ENCODE measurements at regions not wholly inside any gene's neighbourhood (a gene's known extent, or its start where the extent isn't known, plus 50 kb on each side); places are given as distances from the start of the nearest gene placed in this dataset.

DNA sequence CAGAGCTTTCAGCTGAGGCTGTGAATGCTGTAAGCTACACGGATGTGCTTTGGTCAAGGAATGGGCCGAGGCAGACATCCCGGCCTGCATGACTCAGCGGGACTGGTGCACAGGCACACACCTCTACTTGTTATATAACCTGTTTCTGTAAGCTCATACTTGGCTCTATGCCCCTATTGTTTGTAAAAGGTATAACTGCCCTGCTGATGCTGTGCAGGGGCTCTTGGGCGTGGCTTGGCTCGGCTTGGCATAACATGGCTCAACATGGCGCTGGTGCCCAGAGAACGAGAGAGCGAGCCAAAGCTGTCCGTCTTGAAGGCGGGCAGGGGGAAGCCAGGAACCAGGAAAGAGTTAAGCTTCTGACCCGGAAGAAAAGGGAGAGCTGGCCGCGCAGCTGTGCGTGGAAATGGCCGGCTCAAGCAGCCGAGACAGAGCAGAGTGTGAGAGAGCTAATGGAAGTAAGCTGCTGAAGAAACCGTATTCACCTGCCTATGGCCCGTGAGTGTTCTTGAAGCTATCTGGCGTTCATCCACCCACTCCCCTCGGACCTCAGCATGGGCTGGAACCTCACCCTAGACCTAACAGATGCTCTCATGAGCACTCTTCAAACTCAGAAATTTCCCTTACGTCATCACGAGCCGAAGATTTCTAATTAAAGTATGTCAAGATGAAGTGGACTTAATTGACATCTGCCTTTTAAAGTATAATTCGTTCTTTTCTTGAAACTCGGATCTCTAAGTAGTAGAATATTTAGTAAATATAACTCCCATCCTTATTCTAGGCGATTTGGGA is 286.3 kb upstream of the AGA start:
- Histone ChIP-seq H3K4me1 (ENCODE audit: control insufficient read depth in 1 of 2, insufficient read depth in 2 of 2, low read length in 2 of 2) (peaks cover 4 to 24% of the 10 kb centered on the region in 2 experiments; a peak in 2 of 4 replicates), H3K9me3 (ENCODE audit: control insufficient read depth in 1 of 2, insufficient read depth in 1 of 2, low read depth in 1 of 2, low read length in 2 of 2) (no peaks in the 10 kb centered on the region), H3K9ac (ENCODE audit: low read length) (peak overlapping the region; percentile 64), H3K4me2 (ENCODE audit: low read length) (peak overlapping the region; percentile 59), H3K27ac (ENCODE audit: low read depth, low read length) (peak overlapping the region; percentile 57), H2AFZ (ENCODE audit: low read depth, low read length, poor library complexity, severe bottlenecking) (peak overlapping the region; percentile 70), H4K20me1 (ENCODE audit: insufficient read depth) (no peaks in the 10 kb centered on the region), H3K36me3 (ENCODE audit: control insufficient read depth in 1 of 2, insufficient read depth in 2 of 2, low read length in 2 of 2) (no peaks in the 10 kb centered on the region), H3K9me2 (ENCODE audit: insufficient read depth) (no peaks in the 10 kb centered on the region), H3K79me2 (ENCODE audit: insufficient read depth, low read length) (no peaks in the 10 kb centered on the region), H3K4me3 (replicated peaks in 1 of 2; ENCODE audit: low read depth in 1 of 2, low read length in 2 of 2) (peak overlapping the region; percentile 46 to 57), H3K27me3 (ENCODE audit: insufficient read depth, low read length) (no peaks in the 10 kb centered on the region)
- peak; percentile 94 for ATAC-seq
- intact Hi-C loops (cut with micrococcal nuclease) = no loop called here
- ChIA-PET RAD21 (ENCODE audit: low non-redundant PET in 1 of 2, low total read pairs in 2 of 2, uncharacterized antibody in 2 of 2, unreplicated experiment in 2 of 2) (no interaction called here), CTCF (interaction anchor here (1.3 to 1.8 kb wide), 2 partner anchors 149 to 358 kb away, joined by 5 to 8 read pairs; no protein-coding TSS in a partner anchor), POLR2A (interaction anchor here (0.7 to 1.3 kb wide), 3 partner anchors 15 to 28 kb away, joined by 3 to 4 read pairs (median 3); no protein-coding TSS in a partner anchor)
- TF ChIP-seq SP1 (IDR thresholded peaks at IDR 0.05; ENCODE audit: low read depth) = peak; percentile 51
- TF ChIP-seq EZH2 (IDR thresholded peaks at IDR 0.05) = no peak
- 0 out of 2 replicates have a peak, but pooled peaks have one; percentile 17 for TF ChIP-seq EGR1 (IDR thresholded peaks at IDR 0.05; ENCODE audit: low read depth)
- TF ChIP-seq EZH2phosphoT487 (IDR thresholded peaks at IDR 0.05; ENCODE audit: borderline replicate concordance) = no peak
- TF ChIP-seq SIN3A (IDR thresholded peaks at IDR 0.05; ENCODE audit: low read depth) = 0 out of 2 replicates have a peak, but pooled peaks have one; percentile 31
- peak; percentile 37; the same call in 1 of the 2 replicates for TF ChIP-seq RAD21 (IDR thresholded peaks at IDR 0.05; ENCODE audit: low read depth)
- TF ChIP-seq, protein P1, sequence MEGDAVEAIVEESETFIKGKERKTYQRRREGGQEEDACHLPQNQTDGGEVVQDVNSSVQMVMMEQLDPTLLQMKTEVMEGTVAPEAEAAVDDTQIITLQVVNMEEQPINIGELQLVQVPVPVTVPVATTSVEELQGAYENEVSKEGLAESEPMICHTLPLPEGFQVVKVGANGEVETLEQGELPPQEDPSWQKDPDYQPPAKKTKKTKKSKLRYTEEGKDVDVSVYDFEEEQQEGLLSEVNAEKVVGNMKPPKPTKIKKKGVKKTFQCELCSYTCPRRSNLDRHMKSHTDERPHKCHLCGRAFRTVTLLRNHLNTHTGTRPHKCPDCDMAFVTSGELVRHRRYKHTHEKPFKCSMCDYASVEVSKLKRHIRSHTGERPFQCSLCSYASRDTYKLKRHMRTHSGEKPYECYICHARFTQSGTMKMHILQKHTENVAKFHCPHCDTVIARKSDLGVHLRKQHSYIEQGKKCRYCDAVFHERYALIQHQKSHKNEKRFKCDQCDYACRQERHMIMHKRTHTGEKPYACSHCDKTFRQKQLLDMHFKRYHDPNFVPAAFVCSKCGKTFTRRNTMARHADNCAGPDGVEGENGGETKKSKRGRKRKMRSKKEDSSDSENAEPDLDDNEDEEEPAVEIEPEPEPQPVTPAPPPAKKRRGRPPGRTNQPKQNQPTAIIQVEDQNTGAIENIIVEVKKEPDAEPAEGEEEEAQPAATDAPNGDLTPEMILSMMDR (IDR thresholded peaks at IDR 0.05 in 2 of 3, conservative IDR thresholded peaks at IDR 0.05 in 1 of 3; ENCODE audit: borderline replicate concordance in 1 of 3, insufficient read depth in 1 of 3, low read depth in 2 of 3, low read length in 2 of 3) = no peak
- peak; percentile 45; the same call in 1 of the 2 replicates for TF ChIP-seq JUND (IDR thresholded peaks at IDR 0.05)
- TF ChIP-seq SRF (IDR thresholded peaks at IDR 0.05; ENCODE audit: low read depth) = no peak; the same call in 1 of the 2 replicates
- TF ChIP-seq TCF7L2 (IDR thresholded peaks at IDR 0.05; ENCODE audit: borderline replicate concordance, extremely low read depth, insufficient read depth, insufficient read length) = peak; percentile 18
- no peak for TF ChIP-seq CEBPB (IDR thresholded peaks at IDR 0.05; ENCODE audit: low read depth)
- peak; percentile 52 for TF ChIP-seq POLR2A (IDR thresholded peaks at IDR 0.05; ENCODE audit: borderline replicate concordance, extremely low read depth, insufficient read depth, insufficient read length)
- peak; percentile 46; the same call in 1 of the 2 replicates for TF ChIP-seq POLR2AphosphoS5 (IDR thresholded peaks at IDR 0.05; ENCODE audit: low read depth, low read length)
- peak; percentile 48; the same call in 1 of the 2 replicates for TF ChIP-seq CBX3 (IDR thresholded peaks at IDR 0.05; ENCODE audit: low read depth)
- TF ChIP-seq, protein P2, sequence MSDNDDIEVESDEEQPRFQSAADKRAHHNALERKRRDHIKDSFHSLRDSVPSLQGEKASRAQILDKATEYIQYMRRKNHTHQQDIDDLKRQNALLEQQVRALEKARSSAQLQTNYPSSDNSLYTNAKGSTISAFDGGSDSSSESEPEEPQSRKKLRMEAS (IDR thresholded peaks at IDR 0.05) = peak; percentile 53; the same call in 1 of the 2 replicates
- peak; percentile 90 for TF ChIP-seq YY1 (IDR thresholded peaks at IDR 0.05; ENCODE audit: extremely low read depth, insufficient replicate concordance, low read depth, low read length)
- peak; percentile 40; the same call in 1 of the 2 replicates for TF ChIP-seq ELF1 (IDR thresholded peaks at IDR 0.05; ENCODE audit: borderline replicate concordance, low read depth)
- peak; percentile 89 for DNase-seq (ENCODE audit: low read depth, low spot score)
- TSS peak; percentile 90 for BruUV-seq (replicated peaks)

All from HCT116 (cell line).